Activated CD4-positive, alpha-beta T cell treated with anti-CD3 and anti-CD28 coated beads, Interleukin-10, Interleukin-2, amounts not matched to agents 100 ng/mL and 50 ng/mL, durations not matched to agents 16 hours and 8 hours (primary cell): ENCODE measurements at regions not wholly inside any gene's neighbourhood (a gene's known extent, or its start where the extent isn't known, plus 50 kb on each side); places are given as distances from the start of the nearest gene placed in this dataset.

Experiments
- DNase-seq: peaks from one replicate; pipeline ENCODE4 v3.0.0-alpha.2; 2020

DNA sequence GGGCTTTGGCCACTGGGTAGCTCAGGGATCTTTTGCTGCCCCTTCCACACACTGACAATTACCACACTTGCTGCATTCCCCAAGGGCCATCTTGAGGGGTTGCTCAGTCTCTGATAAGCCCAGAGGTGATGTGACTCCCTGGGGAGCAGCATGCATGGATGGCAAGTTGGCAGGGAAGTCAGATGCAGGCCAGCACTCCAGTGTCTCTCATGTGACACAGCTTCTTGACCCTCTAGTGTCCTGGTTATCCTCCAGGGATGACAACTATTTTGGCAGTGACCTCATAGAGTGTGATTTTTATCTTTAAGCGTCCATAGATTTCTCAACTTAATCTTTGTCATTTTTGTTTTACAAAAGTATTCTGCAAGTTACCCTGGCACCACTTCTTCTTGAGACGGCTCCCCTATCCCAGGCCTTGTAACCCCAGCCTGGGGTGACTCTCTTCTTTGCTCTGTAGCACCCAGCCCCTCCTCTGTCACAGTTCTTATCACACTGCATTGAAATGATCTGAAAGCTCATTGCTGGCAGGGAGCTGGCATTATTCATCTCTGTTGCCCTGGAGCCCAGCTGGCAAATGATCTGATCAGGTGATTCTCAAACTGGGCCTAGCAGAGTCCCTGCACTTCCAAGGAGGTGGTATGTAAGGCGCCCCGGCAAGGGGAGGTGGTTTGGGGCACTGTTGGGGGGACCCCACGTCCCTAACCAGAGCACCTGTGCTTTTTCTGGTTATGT lies 72.6 kb downstream of the TENT5C start:
- DNase-seq = no peak

- DNase-seq = no peak
Observed at GRCh38 chr1:117679299-117679698, 73.5 kb downstream of the TENT5C start.

DNA sequence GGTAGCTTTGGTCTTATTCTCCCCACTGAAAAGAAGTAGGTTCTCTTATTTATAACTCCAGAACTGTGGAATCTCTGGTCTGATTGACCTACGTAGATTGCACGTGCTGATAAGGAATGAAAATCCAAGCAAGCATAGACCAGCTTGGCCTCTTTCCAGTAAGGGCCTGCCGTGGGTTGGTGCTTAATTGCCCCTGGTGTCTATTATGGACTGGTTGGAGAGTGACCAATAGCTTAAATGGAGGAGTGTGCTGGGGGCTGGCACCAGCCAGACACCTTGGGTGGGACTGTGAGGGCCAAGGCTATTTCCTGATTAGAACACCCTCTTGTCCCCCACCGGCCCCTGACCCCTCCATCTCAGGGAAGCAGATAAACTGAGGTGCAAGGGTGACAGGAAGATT lies 74.0 kb downstream of the TENT5C start:
- no peak for DNase-seq

- DNase-seq = no peak
Observed at GRCh38 chr1:117680316-117681002, 74.6 kb downstream of the TENT5C start.

DNA sequence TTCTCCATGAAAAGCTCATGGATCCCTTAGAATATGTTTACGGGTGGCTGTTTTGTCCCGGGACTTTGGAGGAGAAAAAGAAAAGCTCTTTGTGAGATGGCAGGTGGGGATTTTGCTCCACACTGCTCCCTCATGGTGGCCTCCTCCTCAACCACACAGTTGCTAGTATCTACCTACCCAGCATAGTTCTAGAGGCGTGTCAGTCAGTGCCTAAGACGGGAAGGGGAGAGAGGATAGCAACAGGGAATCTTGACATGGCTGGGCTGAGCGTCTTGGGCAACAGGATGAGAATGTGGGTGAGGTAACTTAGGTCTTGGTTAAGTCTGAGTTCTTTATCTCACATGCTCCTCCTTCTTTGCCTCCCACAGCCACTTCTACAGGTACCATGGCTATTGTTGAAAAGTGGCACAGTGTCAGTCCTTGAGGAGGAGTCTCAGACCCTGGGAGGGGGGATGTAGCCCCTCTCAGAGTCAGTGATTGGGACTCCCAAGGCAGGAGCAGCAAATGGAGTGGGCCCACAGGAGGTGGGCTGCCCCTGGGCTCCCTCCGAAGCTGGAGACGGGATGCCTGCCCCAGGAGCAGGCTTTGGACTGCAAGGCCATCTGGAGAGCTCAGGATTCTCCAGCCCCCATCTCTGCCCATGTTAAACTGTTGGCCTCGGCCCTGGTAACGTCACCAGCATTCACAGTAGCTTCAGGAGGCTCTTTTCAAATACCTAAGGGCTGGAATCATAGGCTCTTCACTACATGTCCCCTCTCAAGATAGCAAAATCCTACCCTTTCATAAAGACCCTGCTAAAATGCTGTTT lies 75.4 kb downstream of the TENT5C start:
- no peak for DNase-seq

GRCh38 chr1:117681901-117682250 lies 76.0 kb downstream of the TENT5C start:
- no peak for DNase-seq

DNA sequence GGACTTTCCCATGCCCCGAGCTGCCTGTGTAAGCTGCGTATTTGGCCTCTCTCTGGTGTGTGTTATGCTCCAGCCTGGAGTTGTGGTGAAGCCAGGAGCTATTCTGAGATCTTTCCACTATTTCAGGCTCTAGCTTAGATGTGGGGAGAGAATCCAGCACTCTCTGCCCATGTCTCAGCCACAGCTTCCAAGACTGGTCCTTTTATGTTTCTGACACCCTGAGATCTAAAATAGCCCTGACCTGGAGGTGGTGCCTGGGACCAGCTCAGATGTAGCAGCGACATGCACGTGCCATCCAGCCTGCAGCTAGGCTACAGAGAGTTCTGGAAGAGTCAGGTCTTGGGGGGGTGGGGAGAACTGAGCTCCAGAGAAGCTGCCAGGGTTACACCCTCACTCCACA lies 76.5 kb downstream of the TENT5C start:
- no peak for DNase-seq

- DNase-seq = no peak
Observed at GRCh38 chr1:117683571-117684285, 77.9 kb downstream of the TENT5C start.

GRCh38 chr1:117685936-117686806 lies 80.3 kb downstream of the TENT5C start:
- DNase-seq = no peak

DNA sequence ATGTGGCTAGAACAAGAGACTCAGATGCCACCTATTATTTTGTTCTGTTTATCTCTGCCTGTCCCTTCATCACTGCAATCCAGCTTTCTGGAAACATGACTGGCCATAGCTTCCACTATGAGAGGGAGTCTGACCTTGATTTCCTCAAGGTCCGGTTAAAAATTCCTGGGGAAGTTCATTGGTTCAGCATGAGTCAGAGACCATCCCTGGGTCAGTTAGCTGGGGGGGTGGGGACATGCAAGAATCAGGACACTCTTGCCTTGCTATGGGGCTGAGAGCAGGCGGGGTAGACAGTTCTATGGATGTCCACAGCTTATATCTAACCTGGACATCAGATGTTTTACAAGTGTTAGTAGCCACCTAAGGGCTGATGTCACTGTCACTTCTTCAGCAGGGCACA lies 81.1 kb downstream of the TENT5C start:
- DNase-seq = no peak

GRCh38 chr1:117689997-117690625 lies 84.3 kb downstream of the TENT5C start:
- no peak for DNase-seq

GRCh38 chr1:117691942-117692341 lies 86.1 kb downstream of the TENT5C start:
- DNase-seq = no peak

- DNase-seq = no peak
Observed at GRCh38 chr1:117694543-117694942, 88.7 kb downstream of the TENT5C start.

- no peak for DNase-seq
Observed at GRCh38 chr1:117695796-117696490, 90.1 kb downstream of the TENT5C start.

DNA sequence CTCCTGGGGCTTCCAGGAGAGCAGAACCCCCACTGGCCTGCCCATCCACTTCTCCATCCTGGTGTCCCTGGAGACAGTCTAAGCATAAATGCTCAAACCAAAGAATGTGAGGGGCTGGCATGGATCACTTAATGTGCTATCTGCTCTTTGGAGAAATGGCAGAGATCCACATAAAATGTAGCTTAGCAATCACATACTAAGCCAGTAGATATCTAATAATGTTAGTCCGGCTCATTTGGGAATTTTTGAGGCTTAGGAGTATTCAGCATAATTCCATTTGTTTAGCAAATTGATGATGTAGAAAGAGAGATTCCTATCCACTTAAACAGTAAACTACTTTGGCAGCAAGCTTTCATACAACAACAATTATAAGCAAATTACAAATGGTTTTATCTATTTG lies 90.7 kb downstream of the TENT5C start:
- no peak for DNase-seq

GRCh38 chr1:117697220-117697781 lies 91.5 kb downstream of the TENT5C start:
- DNase-seq = no peak

DNA sequence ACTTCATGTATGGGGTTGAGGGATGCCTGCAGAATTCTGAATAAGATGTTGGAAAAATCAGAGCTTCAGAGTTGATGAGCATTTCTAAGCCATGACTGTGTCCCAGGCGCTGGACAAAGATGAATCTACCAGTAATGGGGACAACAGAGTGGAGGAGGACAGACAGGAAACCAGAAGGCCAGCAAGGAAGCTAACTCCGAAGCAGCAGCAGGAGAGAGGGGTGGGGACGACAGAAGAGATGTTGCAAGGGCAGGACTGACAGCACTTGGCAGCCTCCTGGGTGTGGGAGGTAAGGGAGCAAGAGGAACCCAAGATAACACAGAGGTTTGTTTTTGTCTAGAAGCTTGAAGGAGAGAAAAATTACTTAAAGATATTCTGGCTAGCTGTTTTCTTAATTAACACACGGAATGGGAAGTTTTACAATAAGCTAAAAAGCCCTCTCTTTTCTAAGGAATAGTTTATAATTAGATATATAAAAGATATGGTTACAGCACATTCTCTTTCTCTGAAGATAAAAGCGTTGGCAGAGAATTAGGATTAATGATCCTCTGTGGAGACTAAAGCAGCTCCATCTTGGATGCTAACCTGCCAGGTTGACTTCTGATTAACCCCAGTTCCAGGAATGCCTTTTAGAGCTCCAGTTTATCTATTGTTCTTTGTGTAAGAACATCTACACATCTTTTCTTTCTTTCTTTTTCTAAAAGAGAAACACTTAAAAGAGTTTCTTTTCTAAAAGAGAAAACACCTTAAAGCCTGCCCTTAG lies 92.7 kb downstream of the TENT5C start:
- DNase-seq = no peak

- no peak for DNase-seq
Observed at GRCh38 chr1:117699953-117700352, 94.1 kb downstream of the TENT5C start.

DNA sequence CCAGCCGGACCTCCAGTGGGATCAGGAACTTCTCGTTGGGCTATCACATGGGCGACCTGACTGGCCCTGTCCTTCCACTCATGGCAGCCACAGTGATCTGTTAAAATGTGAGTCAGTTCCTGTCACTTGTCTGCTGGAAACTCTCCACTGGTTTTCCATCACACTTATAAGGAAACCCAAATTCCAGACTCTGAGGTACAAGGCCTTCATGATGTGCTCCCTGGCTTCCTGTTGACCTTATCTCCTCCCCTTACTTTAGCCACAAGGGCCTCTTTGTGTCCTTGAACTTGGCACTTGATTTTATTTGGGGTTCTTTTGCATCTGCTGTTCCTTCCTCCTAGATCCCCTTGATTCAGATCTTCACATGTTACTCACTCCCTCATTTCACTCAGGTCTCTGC lies 96.8 kb downstream of the TENT5C start:
- no peak for DNase-seq

DNA sequence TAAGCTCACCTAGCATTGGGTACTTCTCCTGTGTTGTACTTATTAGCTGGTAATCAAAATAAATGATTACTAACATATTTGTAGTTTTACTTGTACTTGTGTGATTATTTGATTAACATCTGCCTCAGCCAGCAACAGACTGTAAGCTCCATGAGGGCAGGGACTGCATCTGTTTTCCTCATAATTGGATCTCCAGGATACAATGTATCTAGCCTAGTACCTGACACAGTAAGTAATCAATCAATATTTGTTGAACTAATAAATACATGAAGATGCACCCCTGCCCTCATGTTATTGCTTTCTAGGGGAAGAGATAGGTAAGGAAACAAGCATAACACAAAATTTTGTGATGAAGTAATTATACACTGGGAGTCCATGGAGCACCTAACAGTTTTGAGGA lies 101.5 kb downstream of the TENT5C start:
- DNase-seq = no peak
